Cerebellar cortex (tissue), 1 donor: ENCODE measurements at regions not wholly inside any gene's neighbourhood (a gene's known extent, or its start where the extent isn't known, plus 50 kb on each side); places are given as distances from the start of the nearest gene placed in this dataset.
"Not testable (repeated sequence)": the region's sequence is repeated elsewhere in the genome, so short reads cannot be mapped to it uniquely, and the experiment has no call there.

Experiments
- DNase-seq: peaks from one replicate; pipeline ENCODE4 v3.0.0-alpha.2; 2015; ENCODE audit warnings: low spot score

DNA sequence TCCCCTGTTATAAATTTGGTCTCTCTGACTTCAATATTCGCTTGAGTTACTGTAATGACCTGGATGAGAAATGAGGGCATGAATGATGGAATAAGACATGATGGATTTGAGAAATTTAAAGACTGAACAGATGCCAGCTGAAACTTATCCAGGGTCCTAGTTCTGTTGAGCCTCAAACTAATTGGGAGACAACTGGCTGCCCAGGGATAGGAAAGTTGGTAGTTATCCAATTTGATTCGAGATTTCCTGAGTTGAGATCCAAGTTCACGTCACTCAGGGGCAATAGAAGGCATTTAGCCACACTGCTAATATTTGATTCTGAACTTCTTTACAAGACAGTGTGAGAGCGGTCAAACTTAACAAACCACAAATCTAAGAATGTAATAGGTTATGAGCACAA is 159.0 kb upstream of the CXCL13 start:
- DNase-seq: no peak

DNA sequence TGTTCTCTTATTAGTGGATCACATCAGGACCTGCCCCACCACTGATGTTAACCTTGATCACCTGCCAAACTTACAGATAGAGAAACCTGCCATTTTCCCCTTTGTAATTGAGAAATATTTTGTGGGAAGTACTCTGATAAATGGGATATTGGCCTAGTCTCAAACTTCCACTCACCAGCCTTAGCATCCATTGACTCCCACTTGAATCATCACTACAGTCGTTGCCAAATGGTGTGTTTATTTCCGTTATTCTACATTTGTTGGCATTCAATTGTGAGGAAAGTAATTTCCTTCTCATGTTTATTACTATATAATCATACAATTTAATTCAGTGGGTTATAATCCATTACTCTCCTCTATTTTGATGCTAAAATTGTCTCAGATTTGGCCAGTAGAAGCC is 156.4 kb upstream of the CXCL13 start:
- DNase-seq: no peak

DNA sequence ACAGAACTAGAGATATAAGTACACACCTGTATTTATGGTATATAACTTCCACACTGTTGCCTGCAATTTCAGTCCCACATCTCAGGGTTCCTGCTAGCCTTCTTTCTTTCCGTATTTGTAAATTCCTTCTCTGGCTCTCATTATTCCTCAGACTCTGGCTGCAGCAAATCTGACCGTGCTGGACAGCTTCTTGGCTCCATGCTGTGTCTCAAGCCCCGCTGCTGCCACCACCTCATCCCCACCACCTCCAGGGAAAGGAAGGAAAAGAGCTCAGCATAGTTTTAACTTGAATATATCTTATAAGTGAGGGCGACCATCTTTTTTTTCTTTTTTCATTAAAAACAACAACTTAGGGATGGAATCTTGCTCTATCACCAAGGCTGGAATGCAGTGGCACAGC is 155.6 kb upstream of the CXCL13 start:
- no peak for DNase-seq

DNA sequence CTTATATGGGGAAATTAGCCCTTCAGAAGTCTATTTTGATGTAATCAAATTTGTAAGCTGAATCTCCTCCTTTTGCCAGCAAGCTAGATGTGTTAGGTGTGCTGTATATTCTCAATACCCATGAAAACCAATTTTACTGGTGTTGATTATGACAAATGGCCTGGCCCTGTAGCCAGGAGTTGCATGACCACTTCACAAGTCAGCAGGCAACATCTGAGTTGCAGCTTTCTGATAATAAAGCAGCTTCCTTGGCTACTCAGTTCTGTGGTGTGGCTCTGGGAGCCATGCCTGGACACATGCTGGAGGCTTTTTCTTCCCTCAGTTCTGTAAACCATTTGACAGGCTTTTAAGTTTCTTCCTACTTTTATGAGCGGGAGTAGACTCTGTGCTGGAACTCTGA is 154.1 kb upstream of the CXCL13 start:
- no peak for DNase-seq

DNA sequence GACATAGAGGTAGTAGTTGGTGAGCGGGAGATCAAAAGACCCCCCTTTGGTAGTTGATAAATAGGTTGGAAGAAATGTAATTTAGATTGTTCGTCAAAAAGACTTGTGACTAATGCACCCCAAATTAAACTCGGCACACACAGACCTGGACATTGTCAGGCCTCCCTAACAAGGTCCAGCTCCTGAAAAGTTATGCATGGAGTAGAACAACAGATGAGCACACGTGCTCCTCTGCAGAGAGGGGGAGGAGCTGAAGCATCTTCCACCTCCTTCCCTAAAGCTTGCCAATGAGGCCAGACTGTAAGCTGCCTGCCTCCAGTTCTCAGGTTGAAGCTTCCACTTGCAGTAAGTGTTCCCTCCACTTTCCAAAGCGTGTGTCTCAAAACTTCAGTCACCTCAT is 153.5 kb upstream of the CXCL13 start:
- not testable (repeated sequence) for DNase-seq

DNA sequence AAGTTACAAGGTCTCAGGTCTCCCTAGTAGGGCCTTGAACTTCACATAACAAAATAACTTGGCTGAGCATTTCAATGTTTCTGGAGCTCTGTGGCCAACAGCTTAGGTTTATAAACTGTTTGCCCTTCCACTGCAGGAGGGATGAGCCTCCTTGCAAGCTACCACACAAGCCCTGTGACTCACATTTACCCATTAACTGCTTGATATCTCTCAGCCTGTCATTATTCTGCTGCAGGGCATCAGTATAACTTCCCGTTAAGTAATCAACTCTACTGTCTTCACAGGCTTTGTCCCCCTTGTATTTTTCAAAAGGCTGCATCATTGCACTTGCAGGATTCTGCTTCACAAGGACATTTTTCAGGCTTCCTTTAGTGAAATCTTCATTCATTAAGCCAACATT is 151.7 kb upstream of the CXCL13 start:
- no peak for DNase-seq

DNA sequence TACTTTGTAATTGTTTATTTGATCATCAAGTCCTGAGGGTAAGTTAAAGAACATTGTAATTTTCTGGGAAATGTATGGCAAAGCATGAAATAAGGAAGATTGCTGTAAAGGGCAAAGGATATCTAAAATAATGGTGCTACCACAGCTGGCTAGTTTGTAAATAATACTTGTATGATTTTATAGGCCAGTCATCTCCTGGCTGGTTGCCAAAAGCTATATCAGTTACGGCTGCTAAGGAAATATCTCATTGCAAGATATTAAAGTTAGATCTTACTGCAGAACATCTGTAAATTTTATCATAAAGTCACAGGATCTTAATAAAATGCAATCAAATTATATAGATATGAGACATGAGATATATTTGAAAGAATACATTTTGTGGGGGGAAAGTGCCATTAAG is 150.8 kb upstream of the CXCL13 start:
- DNase-seq: no peak

DNA sequence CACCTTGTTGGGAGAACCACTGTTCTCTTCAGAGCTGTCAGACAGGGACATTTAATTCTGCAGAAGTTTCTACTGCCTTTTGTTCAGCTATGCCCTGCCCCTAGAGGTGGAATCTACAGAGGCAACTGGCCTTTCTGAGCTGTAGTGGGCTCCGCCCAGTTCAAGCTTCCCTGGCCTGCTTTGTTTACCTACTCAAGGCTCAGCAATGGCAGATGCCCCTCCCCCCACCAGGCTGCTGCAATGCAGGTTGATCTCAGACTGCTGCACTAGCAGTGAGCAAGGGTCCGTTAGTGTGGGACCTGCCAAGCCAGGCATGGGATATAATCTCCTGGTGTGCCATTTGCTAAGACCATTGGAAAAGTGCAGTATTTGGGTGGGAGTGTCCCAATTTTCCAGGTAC is 141.5 kb upstream of the CXCL13 start:
- not testable (repeated sequence) for DNase-seq

DNA sequence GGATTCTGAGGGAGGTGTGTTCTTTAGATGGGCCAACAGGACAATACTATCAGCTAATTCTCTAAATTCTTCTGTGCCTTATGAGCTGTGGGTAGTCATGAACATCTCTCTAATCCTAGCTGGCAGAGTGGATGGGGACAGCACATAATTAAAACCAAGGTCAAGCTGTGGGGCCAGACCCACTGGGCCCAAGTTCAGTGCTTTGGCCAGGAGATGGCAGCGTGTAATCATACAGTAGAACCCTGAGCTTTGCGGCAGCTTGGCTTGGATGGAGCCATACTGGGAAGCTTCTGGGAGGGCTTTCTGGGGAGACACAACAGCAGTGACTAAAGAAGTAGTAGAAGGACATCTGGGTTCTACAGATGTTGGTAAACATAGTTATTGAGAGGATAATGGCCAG is 140.3 kb upstream of the CXCL13 start:
- no peak for DNase-seq

DNA sequence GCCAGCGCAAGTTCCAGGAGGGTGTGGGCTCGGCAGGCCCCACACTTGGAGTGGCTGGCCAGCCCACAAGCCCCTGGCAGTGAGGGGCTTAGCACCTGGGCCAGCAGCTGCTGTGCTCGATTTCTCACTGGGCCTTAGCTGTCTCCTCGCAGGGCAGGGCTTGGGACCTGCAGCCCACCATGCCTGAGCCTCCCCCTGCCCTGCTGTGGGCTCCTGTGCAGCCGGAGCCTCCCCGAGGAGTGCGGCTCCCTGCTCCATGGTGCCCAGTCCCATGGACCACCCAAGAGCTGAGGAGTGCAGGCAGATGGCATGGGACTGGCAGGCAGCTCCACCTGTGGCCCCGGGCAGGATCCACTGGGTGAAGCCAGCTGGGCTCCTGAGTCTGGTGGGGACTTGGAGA is 139.2 kb upstream of the CXCL13 start:
- no peak for DNase-seq

DNA sequence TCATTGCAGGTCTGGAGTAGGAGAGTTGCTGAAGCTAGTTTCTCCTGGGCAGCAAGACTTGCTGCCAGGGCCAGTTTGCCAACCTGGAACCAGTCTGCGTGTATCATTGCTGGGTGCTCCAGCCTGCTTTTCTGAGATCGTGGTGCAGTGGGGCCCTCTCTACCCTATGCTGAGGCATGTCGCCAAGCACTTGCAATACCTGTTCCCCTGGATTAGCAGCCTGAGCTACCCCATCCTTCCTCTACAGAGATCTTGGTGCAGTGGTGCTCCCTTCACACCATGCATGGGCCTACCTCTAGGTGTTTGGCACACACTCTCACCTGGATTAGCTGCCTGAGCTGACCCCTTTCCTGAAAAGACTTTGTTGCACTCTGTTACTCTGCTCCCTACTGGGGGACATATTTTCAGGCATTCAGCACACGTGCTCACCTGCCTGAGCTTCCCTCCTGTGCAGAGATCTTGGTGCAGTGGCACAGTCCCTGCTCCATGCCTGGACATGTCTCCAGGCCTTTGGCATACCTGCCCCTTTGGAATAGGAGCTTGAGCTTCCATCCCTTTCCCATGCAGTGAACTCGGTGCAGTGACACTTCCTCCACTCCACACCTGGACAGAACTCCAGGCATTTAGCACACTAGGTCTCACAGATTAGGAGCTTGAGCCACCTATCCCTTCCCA is 133.7 kb upstream of the CXCL13 start:
- no peak for DNase-seq

DNA sequence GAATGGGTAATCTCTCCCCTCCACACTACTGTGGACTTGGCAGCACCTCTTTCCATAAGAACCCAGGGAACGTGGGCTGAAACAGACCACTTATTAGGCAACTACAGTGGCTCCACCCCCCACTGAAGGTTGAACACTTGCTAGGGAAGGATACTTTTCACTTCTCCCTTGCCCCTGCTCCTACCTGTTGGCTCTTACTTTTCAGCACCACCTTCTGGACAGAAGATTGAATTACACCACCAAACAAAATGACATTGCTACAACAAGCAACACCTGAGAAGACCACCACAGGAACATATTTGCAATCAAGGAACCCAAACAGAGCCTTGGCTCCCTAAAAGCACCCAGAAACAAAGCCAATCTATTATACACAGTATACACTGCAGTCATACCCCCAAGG is 132.1 kb upstream of the CXCL13 start:
- peak; percentile 6 for DNase-seq

DNA sequence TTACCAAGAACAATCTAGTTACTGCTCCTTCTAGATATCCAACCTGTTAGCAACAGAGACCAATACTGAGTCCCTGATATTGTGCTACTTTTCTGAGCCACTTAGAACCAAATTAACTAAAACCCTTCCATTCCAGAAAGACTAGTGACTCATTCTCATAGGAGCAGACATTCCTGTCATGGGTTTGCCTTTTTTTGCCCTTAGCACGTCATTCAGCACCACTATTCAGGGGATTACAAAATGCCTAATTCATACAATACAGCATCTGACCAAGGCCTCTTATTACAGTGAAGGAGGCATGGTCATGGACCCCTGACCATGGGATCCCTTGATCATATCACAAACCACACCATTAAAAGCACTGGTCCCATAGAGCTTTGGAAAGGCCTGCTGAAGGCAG is 123.8 kb upstream of the CXCL13 start:
- DNase-seq: no peak

DNA sequence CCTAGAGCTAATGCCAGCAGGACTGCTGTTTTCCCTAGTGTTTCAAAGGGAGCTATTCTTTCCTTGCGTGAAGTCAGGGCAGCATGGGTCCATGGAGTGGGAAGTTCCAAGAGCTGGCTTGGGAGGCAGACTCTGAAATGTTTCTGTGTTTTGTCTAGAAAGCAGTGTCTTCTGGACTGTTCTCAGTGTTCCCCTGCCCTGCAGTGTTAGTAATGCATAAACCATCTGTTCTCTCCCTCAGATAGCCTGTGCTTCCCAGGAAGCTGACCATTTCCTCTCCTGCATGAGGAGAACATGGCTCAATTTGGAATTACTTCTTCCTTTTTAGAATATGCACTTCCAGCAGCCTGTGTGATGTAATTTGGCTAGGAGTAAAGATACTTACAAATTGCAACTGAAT is 116.7 kb upstream of the CXCL13 start:
- DNase-seq: peak; percentile 17

DNA sequence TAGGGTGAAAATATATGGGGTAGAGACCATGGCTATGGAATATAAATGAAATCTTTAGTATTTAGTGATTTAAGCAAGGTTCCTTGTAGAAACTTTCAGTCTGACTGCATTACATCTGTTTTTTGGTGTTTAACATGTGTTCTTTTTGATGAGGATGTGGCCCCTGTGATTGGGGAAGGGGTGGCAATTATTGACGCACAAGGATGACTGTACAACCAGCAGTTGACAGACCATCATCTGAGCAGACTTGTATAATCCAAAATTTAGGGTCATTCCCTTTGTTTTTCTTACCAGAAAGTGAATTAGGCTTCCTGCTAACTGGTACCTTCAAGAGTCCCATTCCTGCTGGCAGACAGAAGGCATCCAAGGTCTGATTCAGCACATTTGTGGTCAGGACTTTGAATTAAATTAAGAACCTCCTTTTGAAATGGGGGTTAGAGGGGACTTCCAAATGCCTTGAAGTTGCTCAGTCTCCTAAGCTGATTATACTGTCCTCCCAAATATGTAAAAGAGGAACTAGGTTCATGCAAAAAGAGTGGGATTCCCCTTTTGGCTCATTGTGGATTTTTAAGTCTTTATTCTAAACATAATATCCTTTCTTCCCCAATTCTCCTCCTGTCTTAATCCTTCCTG is 112.4 kb upstream of the CXCL13 start:
- no peak for DNase-seq

DNA sequence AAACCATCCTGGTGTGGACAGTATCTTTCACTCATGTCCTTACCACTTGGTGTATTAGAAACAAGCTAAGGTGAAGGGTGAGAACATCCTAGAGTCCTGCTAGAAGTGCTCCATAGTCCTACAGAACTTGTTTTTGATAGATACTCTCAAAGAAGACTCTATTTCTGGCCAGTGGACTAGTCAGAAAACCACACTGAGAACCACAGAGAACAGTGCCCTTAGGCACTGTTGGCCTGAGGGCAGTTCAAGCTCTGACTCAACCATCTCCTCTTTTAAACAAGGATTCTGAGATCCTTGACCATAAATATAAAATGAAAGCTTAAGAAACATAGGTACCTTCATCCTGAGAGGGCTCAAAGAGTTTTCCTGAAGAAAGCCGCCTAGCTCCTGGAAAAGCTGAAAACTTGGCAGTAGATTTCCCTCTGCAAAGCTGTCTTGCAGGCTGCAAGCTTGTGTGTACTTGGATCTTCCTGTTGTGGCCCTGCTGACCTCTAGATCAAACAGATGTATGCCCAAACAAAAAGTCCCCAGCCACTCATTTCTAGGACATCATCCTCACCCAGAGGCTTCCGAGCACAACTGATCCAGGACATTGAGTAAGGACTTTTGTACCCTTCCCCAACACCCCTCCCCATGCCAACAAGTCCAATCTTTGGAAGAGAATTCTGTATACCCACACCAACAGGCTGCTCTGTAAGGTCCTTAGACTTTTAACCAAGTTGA is 111.6 kb upstream of the CXCL13 start:
- no peak for DNase-seq

DNA sequence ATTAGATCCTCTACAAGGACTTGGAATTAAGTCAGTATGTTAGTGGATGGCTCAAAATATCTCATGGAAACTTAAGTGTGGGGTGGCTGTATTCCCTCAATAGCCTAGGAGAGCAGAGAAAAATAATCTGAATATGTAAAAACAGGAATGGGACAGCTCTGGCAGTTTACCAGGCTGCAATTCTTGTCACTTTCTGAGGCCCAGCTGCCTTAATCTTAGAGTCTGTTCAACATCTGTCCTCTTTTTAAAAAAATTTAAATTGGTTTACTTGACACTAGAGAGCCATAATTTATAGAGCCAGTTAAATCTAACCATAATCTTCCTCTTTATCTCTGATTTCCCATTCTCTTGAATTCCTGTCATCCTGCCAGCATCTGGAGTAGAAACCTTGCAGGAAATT is 109.2 kb upstream of the CXCL13 start:
- DNase-seq: no peak

DNA sequence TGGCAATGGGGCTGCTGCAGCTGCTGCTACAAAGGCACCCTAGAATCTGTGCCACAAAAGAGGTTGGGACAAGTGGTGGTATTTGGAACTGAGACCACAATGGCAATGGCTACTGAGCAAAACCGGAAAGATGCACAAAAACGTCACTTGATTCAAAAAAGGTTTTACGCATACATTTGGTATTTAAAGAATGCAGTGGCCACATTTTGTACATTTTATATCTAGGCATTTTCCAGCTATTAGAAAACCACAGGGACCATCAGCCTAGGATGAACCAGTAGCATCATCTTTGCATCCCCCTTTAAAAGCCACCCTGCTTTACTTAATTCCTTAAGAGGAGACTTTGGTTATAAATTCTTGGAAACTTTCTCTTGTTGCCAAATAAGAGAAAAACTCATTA is 104.8 kb upstream of the CXCL13 start:
- DNase-seq: no peak

DNA sequence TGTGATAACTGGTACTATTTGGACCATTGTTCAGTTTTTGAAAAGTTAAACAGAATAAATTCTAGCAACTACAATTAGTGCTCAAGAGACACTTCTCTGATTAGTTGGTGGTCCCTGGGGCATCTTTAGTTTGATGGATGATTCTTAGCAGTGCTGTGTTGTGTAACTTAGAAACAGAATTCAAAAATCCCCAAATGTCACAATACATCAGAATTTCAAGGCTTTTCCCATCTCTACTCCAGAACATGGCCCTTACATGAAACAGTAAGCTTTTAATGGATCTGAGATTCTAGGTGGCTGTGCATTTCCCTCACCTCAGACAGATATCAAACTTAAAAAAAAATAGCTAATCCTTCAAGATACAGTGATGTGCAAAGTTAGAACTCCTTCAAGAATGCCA is 104.4 kb upstream of the CXCL13 start:
- DNase-seq: no peak

DNA sequence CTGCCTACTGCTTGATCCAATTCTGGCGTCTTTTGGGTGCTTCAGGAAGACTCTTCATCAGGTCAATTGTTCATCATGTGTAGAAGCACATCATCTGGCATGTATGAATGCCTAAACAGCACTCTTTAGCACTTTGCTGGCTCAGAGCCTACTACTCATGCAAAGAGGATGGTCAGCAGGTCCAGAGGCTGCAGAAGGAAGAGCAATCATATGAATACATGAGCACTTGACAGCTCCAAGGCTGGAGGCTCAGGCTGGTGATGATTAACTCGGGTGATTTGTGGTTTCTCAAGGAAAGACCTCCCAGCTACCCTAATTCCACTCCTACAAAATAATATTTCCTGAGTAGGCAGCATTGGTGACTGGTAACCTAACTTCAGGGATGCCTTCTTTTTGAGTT is 103.8 kb upstream of the CXCL13 start:
- DNase-seq: no peak

DNA sequence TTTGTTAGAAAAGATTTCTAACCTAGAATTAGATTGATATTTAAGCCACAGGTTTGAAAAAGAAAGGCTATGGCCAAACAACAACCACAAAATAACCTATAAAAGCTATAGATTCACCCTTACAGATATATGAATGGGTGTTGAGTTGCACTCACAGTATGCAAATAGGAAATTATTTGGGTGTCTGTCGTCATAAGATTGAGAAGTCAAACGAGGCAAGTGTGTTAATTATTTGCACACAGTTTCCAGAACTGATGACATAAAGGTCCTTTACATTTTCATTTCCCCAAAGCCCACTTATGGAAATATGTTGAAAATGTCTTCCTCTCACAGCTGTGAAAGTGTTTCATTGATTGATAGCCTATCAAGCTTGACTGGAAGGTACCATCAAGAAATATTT is 101.2 kb upstream of the CXCL13 start:
- DNase-seq: no peak

DNA sequence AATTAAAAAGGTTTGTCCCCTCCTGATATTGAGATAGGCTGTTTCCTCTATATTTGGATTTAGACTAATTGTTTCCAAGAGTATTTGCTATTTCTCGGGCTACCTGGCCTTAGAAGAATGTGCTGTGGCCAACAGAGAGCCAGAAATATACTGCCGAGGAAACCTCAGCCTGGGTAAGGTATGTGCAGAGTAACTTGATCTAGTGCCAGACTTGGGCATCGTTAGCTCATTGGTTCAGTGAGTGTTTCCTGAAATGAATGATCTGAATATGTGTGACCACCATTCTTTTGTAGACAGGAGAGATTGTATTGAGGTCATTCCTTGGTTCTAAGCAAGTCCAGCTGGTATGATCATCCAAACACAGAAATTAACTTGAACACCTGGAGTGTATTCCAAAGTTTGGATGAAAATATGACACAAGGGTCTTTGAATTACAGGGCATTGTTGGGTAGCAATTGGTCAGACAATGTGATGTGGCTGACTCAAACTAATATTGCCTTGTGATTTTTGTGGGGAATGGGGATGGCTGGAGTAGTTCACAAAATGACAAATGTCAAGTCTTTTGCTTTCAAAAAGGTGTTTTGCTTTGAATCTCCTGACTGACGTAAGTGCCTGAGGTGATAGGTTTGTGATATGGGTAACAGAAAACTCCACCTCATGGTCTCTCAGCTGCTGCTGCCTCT is 100.2 kb upstream of the CXCL13 start:
- DNase-seq: no peak

DNA sequence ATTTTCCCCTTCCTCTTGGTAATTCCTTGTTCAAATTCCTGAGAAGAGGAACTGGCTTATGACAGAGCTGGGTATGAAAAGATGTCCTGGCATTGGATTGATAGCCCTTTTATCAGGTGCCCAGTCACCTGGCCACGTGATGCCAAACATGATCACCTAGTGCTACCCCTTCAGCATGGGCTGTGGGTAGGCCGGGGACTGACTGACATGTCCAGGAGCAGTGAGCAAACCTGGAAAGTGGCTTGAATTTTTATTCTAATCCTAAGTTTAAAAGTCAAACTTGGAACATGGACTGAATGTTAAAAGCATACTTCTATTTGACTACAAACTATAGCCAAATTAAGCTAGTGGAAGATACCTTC is 99.7 kb upstream of the CXCL13 start:
- DNase-seq: no peak
